GM12878 (cell line): ENCODE measurements at regions not wholly inside any gene's neighbourhood (a gene's known extent, or its start where the extent isn't known, plus 50 kb on each side); places are given as distances from the start of the nearest gene placed in this dataset.
"Not testable (repeated sequence)": the region's sequence is repeated elsewhere in the genome, so short reads cannot be mapped to it uniquely, and the experiment has no call there.

Experiments used
- ATAC-seq: fragments of 200-7000 bp; cut with Tn5 transposase; 3 replicates; pipeline ENCODE4 v1.9.1; 2020; ENCODE audit warnings: mild to moderate bottlenecking, moderate library complexity
- BruUV-seq: library from RNA; stranded (reverse); fragments of 400-500 nt; replicated peaks from 2 replicates; lab custom pipeline; 2021; lab: Mats Ljungman, UMichigan
- CTCF ChIA-PET: fragments of 300-600 bp; sonication (Branson Sonifier 250); formaldehyde crosslinking; extraction: SDS; loops from one replicate; lab custom pipeline; 2021; ENCODE audit warnings: inconsistent platforms; lab: Yijun Ruan, JAX
- POLR2A ChIA-PET: fragments of 350-600 bp; formaldehyde crosslinking; extraction: SDS; loops from one replicate; lab custom pipeline; 2021; ENCODE audit warnings: inconsistent platforms; lab: Charles Lee
- RAD21 ChIA-PET: fragments of 300-600 bp; sonication (Branson Sonifier 250); formaldehyde crosslinking; loops from one replicate; lab custom pipeline; 2023; ENCODE audit warnings: antibody characterized with exemption; ENCODE audit not compliant: unreplicated experiment; lab: Charles Lee
- SMC1A ChIA-PET: fragments of 300-600 bp; sonication (Branson Sonifier 250); formaldehyde crosslinking; loops from one replicate; lab custom pipeline; 2023; ENCODE audit not compliant: unreplicated experiment, uncharacterized antibody; lab: Charles Lee
- DNase-seq: peaks from one replicate; pipeline ENCODE4 v3.0.0-alpha.2; 2011; ENCODE audit warnings: low read depth, low spot score
- FAIRE-seq: peaks from 3 replicates; lab custom pipeline; 2011; peaks lifted over from hg19 to GRCh38; lab: Jason Lieb, UNC
- H2AFZ ChIP-seq: 2 replicates; pipeline ENCODE4 v1.6.0; 2011; ENCODE audit warnings: low read depth, low read length, control low read depth; ENCODE audit not compliant: control insufficient read depth
- H3K27ac ChIP-seq: 2 replicates; pipeline ENCODE4 v1.5.1; 2011; ENCODE audit warnings: control low read depth; ENCODE audit not compliant: control insufficient read depth, insufficient read depth
- H3K27me3 ChIP-seq, 2 experiments: replicated peaks in 1 of 2; 2 replicates each; pipeline versions ENCODE4 v1.6.0 to v1.6.1; 2011; ENCODE audit warnings: low read length in 1 of 2; ENCODE audit not compliant: control insufficient read depth in 2 of 2, insufficient read depth in 2 of 2
- H3K36me3 ChIP-seq, 2 experiments: 2 replicates each; pipeline ENCODE4 v1.5.1; 2011; ENCODE audit warnings: low read length in 1 of 2; ENCODE audit not compliant: control insufficient read depth in 2 of 2, insufficient read depth in 2 of 2
- H3K4me1 ChIP-seq: 2 replicates; pipeline ENCODE4 v1.6.1; 2011; ENCODE audit warnings: mild to moderate bottlenecking, low read length, moderate library complexity, mixed read lengths; ENCODE audit not compliant: control insufficient read depth, insufficient read depth
- H3K4me2 ChIP-seq: 2 replicates; pipeline ENCODE4 v1.6.0; 2011; ENCODE audit warnings: control low read depth; ENCODE audit not compliant: control insufficient read depth, insufficient read depth
- H3K4me3 ChIP-seq: fragments of 200-600 bp; sonication (generic); 2 replicates; pipeline ENCODE4 v1.5.1; 2016
- H3K79me2 ChIP-seq: 2 replicates; pipeline ENCODE4 v1.6.0; 2011; ENCODE audit warnings: low read length; ENCODE audit not compliant: control insufficient read depth, insufficient read depth
- H3K9ac ChIP-seq: 2 replicates; pipeline ENCODE4 v1.8.0; 2011; ENCODE audit warnings: low read length, control low read depth, mixed read lengths; ENCODE audit not compliant: control insufficient read depth, insufficient read depth
- H3K9me3 ChIP-seq: replicated peaks from 3 replicates; pipeline ENCODE4 v1.5.1; 2011; ENCODE audit warnings: mild to moderate bottlenecking, low read length; ENCODE audit not compliant: control insufficient read depth, insufficient read depth
- H4K20me1 ChIP-seq: 2 replicates; pipeline ENCODE4 v1.6.0; 2011; ENCODE audit not compliant: control insufficient read depth, insufficient read depth
- WGBS: methylation state at CpG from one replicate; pipeline ENCODE4 v1.1.6; 2016; ENCODE audit warnings: low lambda C conversion rate; ENCODE audit not compliant: insufficient replicate concordance, insufficient coverage; ENCODE audit errors: missing lambda C conversion rate; 5-methylcytosine and 5-hydroxymethylcytosine counted together
- in situ Hi-C: fragments of 300-500 bp; cut with MboI; formaldehyde crosslinking; loops from 9 replicates; pipeline ENCODE4 v1.14.3; 2018; ENCODE audit warnings: mixed read lengths
- intact Hi-C: fragments of 100-400 bp; cut with micrococcal nuclease; formaldehyde crosslinking; loops from one replicate; pipeline ENCODE4 v1.14.2; 2022; ENCODE audit not compliant: unreplicated experiment

- RAD21 ChIA-PET, POLR2A ChIA-PET, H2AFZ ChIP-seq, H3K4me2 ChIP-seq, H3K27me3 ChIP-seq, H3K79me2 ChIP-seq, H3K9ac ChIP-seq, in situ Hi-C loops, CTCF ChIA-PET, H3K4me1 ChIP-seq, SMC1A ChIA-PET, H4K20me1 ChIP-seq, BruUV-seq, ATAC-seq, DNase-seq, H3K27ac ChIP-seq, H3K9me3 ChIP-seq, intact Hi-C loops, H3K36me3 ChIP-seq, FAIRE-seq, H3K4me3 ChIP-seq: not testable (repeated sequence)
- no CpG with 5 or more reads among the region's 2 CpGs for WGBS
Measured at GRCh38 chr1:206287759-206288158, 84.4 kb downstream of the SRGAP2 start.

- H3K27me3 ChIP-seq, POLR2A ChIA-PET, H3K79me2 ChIP-seq, in situ Hi-C loops, H3K4me1 ChIP-seq, H2AFZ ChIP-seq, SMC1A ChIA-PET, CTCF ChIA-PET, intact Hi-C loops, RAD21 ChIA-PET, H3K4me2 ChIP-seq, H3K36me3 ChIP-seq, H4K20me1 ChIP-seq, FAIRE-seq, H3K27ac ChIP-seq, H3K9ac ChIP-seq, H3K9me3 ChIP-seq, DNase-seq, H3K4me3 ChIP-seq, BruUV-seq: not testable (repeated sequence)
- ATAC-seq, result peak; percentile 64
- WGBS, result no CpG with 5 or more reads among the region's 3 CpGs
Measured at GRCh38 chr1:206288453-206288852, 85.1 kb downstream of the SRGAP2 start.

DNA sequence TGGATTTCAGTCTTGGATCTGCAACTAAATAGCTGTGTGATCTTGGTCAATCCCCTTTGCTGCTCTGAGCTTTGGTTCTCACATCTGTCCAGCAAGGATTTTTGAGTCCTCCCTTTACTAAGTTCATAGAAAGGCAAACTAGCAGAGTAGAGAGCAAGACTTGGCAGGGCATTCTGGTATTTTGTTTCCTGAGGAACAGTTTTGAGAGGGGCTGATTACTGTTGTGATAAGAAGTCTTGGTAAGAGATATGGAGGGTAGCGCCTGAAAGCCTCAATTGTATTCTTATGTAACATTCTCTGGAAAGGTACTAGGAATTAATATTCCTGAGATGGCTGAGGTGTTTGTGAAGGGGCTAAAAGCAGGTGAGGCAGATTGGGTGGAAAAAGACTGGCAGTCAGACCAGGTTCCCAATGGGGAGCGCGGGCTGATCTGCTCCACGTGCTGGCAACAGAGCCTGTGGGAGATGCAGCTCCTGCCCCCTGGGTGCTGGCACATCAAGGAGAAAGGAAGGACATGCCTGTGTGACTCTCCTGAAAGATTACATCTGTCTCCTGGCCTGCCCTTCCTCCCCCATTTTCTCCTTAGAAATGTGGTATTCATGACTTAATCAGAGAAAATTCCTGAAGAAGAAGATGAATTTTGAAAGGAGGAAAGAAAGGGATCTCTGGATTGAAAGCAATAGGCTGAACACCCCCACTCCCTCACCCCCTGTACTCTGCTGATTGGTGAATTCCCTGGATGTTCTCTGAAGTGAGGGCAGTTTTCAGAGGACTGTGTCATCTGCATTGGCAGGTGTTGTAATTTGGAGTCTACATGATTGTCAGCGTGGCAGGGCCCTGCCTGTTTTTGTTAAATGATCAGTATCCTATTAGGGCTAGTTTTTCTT is 94.0 kb downstream of the SRGAP2 start:
- H3K9me3 ChIP-seq, CTCF ChIA-PET, DNase-seq, H4K20me1 ChIP-seq, H3K27ac ChIP-seq, H2AFZ ChIP-seq, SMC1A ChIA-PET, intact Hi-C loops, POLR2A ChIA-PET, H3K36me3 ChIP-seq, ATAC-seq, H3K4me2 ChIP-seq, H3K4me1 ChIP-seq, H3K9ac ChIP-seq, H3K4me3 ChIP-seq, FAIRE-seq, in situ Hi-C loops, RAD21 ChIA-PET, BruUV-seq, H3K27me3 ChIP-seq, H3K79me2 ChIP-seq: not testable (repeated sequence)
- WGBS, result no CpG with 5 or more reads among the region's 5 CpGs

DNA sequence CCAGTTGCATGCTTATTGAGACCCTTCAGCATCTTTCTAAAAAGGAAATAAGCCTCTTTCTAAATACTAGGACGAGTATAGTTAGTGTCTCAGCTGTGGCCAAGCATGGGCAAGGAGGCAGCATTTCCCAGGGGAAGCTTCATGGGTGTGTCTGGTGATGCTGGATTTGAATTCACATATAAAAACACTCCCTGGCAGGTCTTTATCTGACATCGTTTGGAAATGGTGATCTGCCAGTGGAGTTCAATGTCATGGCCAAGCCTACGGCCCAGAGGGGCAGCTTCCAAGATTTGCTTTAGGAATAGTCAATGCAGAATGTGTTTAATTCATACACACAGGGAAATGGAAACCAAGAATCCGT is 94.7 kb downstream of the SRGAP2 start:
- 56% methylated on average over 1 of the region's 4 CpGs for whole genome bisulfite sequencing
- H3K4me2 ChIP-seq, RAD21 ChIA-PET, ATAC-seq, H3K27me3 ChIP-seq, H3K4me3 ChIP-seq, H3K4me1 ChIP-seq, DNase-seq, H4K20me1 ChIP-seq, BruUV-seq, H3K79me2 ChIP-seq, H3K36me3 ChIP-seq, H2AFZ ChIP-seq, POLR2A ChIA-PET, H3K9ac ChIP-seq, H3K9me3 ChIP-seq, intact Hi-C loops, in situ Hi-C loops, FAIRE-seq, CTCF ChIA-PET, SMC1A ChIA-PET, H3K27ac ChIP-seq: not testable (repeated sequence)
